Skin of body (tissue), 1 donor: ENCODE measurements at regions not wholly inside any gene's neighbourhood (a gene's known extent, or its start where the extent isn't known, plus 50 kb on each side); places are given as distances from the start of the nearest gene placed in this dataset.

Source experiments
- DNase-seq: peaks from one replicate; lab custom pipeline; 2025; lab: John Stamatoyannopoulos, UW

GRCh38 chr15:61743345-61743909 lies 316.8 kb downstream of the VPS13C start:
- no peak for DNase-seq

- no peak for DNase-seq
Measured at GRCh38 chr15:61742591-61742990, 317.7 kb downstream of the VPS13C start.

GRCh38 chr15:61736790-61737189 lies 323.5 kb downstream of the VPS13C start:
- DNase-seq: no peak

DNA sequence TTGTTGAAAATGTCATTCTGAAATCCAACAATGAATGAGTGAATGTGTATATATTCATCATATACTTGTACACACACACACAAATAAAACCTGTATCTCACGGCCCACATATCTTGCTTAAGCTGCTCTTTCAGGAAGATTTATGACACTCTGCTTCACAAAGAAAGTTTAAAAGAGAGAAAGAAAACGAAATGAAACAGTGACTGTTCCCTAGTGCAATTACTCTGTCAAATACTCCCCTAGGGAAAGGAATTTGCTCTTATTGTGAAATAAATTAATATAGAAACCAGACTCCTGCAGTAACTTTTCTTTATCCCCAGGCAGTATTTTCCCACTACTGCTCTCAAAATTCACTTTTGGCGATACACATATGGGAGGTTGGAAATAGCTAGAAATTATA lies 329.1 kb downstream of the VPS13C start:
- no peak for DNase-seq

- DNase-seq: no peak
Measured at GRCh38 chr15:61729646-61730045, 330.6 kb downstream of the VPS13C start.

GRCh38 chr15:61726166-61726565 lies 334.1 kb downstream of the VPS13C start:
- no peak for DNase-seq

DNA sequence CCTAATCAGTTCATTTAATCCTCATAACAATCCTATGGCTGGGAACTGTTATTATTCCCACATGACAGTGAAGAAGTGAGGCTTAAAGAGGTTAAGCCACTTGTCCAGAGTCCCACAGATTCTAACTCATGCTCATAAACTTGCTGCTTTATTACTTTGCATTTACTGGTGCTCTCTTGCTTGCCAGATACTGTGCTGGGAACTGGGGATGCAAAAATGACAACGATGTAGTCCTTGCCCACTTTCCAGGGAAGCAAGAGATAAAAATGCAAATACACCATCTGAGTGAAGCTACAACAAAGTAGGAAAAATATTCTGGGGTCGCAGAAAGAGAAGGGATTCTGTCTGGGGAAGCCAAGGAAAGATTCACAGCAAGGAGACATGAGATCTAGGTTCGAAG lies 335.0 kb downstream of the VPS13C start:
- no peak for DNase-seq

DNA sequence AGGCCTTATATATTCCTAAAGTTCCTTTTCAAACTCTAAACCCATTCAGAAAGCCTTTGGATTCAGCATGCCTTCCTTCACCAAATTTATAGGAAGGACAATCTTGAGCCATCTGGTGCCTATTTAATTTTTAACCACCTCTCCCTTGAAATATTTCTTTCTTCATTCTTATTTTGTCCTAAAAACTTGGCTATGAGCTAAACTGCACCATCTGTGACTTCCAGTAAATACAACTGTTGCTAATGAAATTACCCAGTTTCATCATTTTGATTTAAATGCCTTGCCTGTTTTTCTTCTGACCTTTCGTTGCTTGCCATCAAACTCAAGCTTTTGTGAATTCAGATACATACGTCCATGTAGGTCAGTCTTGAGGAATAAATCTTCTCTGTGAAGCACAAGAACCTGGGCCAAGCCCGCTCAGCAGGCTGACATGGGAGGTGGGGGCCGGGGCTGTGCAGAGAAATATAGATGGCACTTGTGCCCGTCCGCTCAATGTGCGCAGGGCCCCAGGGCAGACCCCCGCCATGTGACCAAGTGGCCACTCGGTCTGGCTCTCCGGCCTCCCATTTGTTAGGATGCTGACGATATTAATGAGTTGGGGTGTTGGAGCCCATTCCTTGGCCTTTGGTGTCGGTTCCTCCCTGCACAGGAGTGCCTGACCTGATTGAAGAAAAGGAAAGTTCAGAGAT lies 335.9 kb downstream of the VPS13C start:
- DNase-seq: no peak

DNA sequence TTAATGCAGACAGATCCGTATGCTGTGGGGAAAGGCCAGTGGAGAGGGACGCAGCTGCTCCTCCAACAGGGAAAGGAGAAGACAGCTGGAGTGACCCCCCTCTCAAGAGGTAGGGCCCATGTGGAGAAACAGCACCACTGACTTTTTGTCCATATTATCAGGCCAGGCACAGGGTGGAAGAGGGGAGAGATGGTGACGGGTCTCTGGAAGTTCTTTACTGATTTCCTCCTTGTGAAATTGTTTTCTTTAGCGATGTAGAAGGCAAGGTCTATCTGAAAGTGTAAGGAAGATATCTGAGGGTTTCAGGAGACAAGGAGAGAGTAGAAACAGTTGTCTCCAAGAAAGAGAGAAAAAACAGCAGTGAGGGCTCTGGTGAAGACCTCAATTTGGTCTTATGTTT lies 338.8 kb downstream of the VPS13C start:
- DNase-seq: no peak

GRCh38 chr15:61720197-61720704 lies 340.0 kb downstream of the VPS13C start:
- no peak for DNase-seq

DNA sequence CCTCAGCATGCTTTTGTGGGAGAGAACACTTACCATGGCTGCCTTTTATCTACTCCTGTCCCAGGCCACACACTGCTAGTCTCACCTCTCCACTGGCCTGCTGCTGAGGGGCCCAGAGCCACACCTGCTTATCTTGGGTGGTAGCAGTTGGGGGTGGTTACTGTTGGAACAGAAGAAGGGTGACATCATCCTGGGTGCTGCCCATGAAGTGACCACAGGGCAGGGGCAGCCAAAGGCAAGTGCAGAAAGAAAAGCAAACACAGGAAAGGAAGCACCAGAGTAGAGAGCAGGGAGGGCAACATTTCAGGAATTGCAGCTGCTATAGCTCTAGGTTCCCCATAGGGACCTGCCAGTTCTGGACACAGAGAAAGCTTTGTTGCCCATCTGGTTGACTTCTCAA lies 345.2 kb downstream of the VPS13C start:
- DNase-seq: no peak

GRCh38 chr15:61712129-61712759 lies 348.0 kb downstream of the VPS13C start:
- no peak for DNase-seq

GRCh38 chr15:61702224-61703020 lies 357.8 kb downstream of the VPS13C start:
- DNase-seq: no peak

DNA sequence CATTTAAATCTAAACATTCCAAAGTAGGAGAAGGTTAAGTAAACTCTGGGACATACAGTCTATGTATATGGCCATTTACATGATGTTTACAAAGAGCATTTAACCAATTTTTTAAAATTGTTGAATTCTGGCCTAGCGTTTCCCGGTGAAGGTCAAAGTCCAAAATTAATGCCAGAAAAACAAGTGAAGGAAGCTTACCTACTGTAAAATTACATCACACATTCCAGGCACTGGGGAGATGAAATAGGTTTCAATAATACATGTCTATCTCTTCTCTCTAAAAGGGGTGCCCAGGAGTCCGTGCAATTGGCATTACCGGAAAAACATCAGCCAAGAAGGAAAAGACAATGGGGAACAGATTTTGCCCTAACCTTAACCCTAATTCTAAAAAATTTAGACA lies 358.8 kb downstream of the VPS13C start:
- DNase-seq: no peak

- no peak for DNase-seq
Measured at GRCh38 chr15:61700803-61701202, 359.4 kb downstream of the VPS13C start.

- DNase-seq: no peak
Measured at GRCh38 chr15:61697796-61698195, 362.5 kb downstream of the VPS13C start.

DNA sequence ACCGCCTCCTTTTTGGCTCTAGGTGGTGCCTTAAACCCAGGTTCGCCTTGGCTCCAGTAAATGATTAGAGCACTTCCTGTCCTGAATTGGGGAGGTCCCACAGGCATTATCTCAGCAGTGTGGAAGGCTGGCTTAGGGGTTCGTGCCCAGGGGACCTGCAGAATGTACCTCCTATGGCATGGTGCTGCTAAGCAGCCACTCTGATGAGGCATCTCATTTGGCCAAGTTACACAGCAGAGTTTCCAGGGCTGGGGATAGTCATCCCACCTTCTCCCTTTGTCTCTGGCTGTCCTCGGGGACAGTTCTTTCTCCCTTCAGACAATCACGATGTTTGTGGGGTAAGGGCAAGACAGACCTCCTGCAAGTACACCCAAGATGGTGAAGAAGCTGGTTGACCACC lies 371.2 kb downstream of the VPS13C start:
- no peak for DNase-seq

DNA sequence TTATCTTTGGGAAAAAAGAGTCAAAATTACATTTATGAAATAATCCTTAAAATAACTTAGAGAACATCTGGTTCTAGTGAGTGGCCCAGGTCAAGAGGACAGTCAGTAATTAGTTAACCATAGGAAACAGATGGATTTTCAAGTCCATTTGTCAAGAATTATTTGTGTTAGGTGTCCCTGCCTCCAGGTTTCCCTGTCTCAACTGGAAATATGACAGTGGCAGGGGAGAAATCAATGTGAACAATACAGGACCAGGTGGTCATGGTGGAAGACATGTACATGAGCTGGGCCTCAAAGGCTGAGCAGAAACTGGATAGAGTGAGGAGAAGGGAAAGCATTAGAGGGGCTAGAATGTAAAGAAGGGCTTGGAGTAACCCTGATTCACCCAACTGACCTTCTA lies 372.6 kb downstream of the VPS13C start:
- DNase-seq: no peak

- no peak for DNase-seq
Measured at GRCh38 chr15:61687124-61687523, 373.1 kb downstream of the VPS13C start.

GRCh38 chr15:61685971-61686370 lies 374.3 kb downstream of the VPS13C start:
- DNase-seq: no peak

GRCh38 chr15:61685534-61685933 lies 374.7 kb downstream of the VPS13C start:
- no peak for DNase-seq
